PC-3 (cell line): ENCODE measurements at regions not wholly inside any gene's neighbourhood (a gene's known extent, or its start where the extent isn't known, plus 50 kb on each side); places are given as distances from the start of the nearest gene placed in this dataset.

Experiments used
- ATAC-seq: fragments of 200-7000 bp; cut with Tn5 transposase; 2 replicates; pipeline ENCODE4 v1.9.1; 2020; ENCODE audit warnings: mild to moderate bottlenecking, moderate library complexity
- BruUV-seq: library from RNA; stranded (reverse); fragments of 400-500 nt; replicated peaks from 2 replicates; lab custom pipeline; 2021; lab: Mats Ljungman, UMichigan
- CTCF ChIA-PET: fragments of 300-600 bp; sonication (Branson Sonifier 250); formaldehyde crosslinking; loops from one replicate; lab custom pipeline; 2022; ENCODE audit warnings: antibody characterized with exemption; lab: Charles Lee
- POLR2A ChIA-PET: fragments of 300-600 bp; sonication (Branson Sonifier 250); formaldehyde crosslinking; loops from one replicate; lab custom pipeline; 2022; ENCODE audit warnings: antibody characterized with exemption; ENCODE audit not compliant: unreplicated experiment; lab: Charles Lee
- DNase-seq: peaks from one replicate; pipeline ENCODE4 v3.0.0-alpha.2; 2015
- H2AFZ ChIP-seq: fragments of 300-600 bp; sonication (generic); 2 replicates; pipeline ENCODE4 v1.6.0; 2016; ENCODE audit warnings: antibody characterized with exemption, low read length
- H3F3A ChIP-seq: fragments of 300-600 bp; sonication (generic); one replicate; pipeline ENCODE4 v1.6.0; 2017; ENCODE audit warnings: antibody characterized with exemption, low read length, control low read depth, mild to moderate bottlenecking; ENCODE audit not compliant: unreplicated experiment
- H3K27ac ChIP-seq: fragments of 300-600 bp; sonication (generic); 2 replicates; pipeline ENCODE4 v1.5.1; 2016; ENCODE audit warnings: mild to moderate bottlenecking, low read length
- H3K27me3 ChIP-seq: fragments of 300-600 bp; sonication (generic); 2 replicates; pipeline ENCODE4 v1.6.1; 2016; ENCODE audit warnings: low read length, mixed read lengths
- H3K36me3 ChIP-seq: fragments of 300-600 bp; sonication (generic); 2 replicates; pipeline ENCODE4 v1.6.1; 2016; ENCODE audit warnings: low read depth, mixed run types, low read length, mixed read lengths
- H3K4me1 ChIP-seq: fragments of 300-600 bp; sonication (generic); 2 replicates; pipeline ENCODE4 v1.5.1; 2016; ENCODE audit warnings: low read length; ENCODE audit not compliant: insufficient read depth
- H3K4me2 ChIP-seq: fragments of 300-600 bp; sonication (generic); 2 replicates; pipeline ENCODE4 v1.6.0; 2016; ENCODE audit warnings: low read length
- H3K4me3 ChIP-seq: fragments of 300-600 bp; sonication (generic); 2 replicates; pipeline ENCODE4 v1.5.1; 2016; ENCODE audit warnings: mild to moderate bottlenecking, low read length, mixed read lengths
- H3K79me2 ChIP-seq: fragments of 300-600 bp; sonication (generic); 2 replicates; pipeline ENCODE4 v1.6.1; 2017; ENCODE audit warnings: low read length, mixed read lengths
- H3K9ac ChIP-seq: fragments of 300-600 bp; sonication (generic); 2 replicates; pipeline ENCODE4 v1.6.0; 2016; ENCODE audit warnings: mild to moderate bottlenecking, low read length
- H3K9me2 ChIP-seq: fragments of 300-600 bp; sonication (generic); replicated peaks from 2 replicates; pipeline ENCODE4 v1.6.1; 2016; ENCODE audit warnings: mixed run types, low read length, mixed read lengths
- H3K9me3 ChIP-seq: fragments of 300-600 bp; sonication (generic); 2 replicates; pipeline ENCODE4 v1.6.1; 2016; ENCODE audit warnings: low read length, mixed read lengths
- H4K20me1 ChIP-seq: fragments of 300-600 bp; sonication (generic); 2 replicates; pipeline ENCODE4 v1.6.1; 2016; ENCODE audit warnings: low read length, mixed read lengths
- EZH2 ChIP-seq: fragments of 300-600 bp; sonication (generic); IDR thresholded peaks from one replicate; pipeline ENCODE4 v1.6.1; 2017; ENCODE audit warnings: antibody characterized with exemption, mild to moderate bottlenecking, low read length; ENCODE audit not compliant: unreplicated experiment
- EZH2phosphoT487 ChIP-seq: fragments of 300-600 bp; sonication (generic); IDR thresholded peaks from 2 replicates; pipeline ENCODE4 v1.6.1; 2018; ENCODE audit warnings: mild to moderate bottlenecking, antibody characterized with exemption, low read length, borderline replicate concordance
- intact Hi-C: fragments of 100-400 bp; cut with micrococcal nuclease; formaldehyde crosslinking; loops from 2 replicates; pipeline ENCODE4 v1.9.0; 2023
- TF ChIP-seq, protein P1 (sequence below): fragments of 300-600 bp; sonication (generic); conservative IDR thresholded peaks from 2 replicates; pipeline ENCODE4 v1.5.1; 2017; ENCODE audit warnings: antibody characterized with exemption, low read depth, mild to moderate bottlenecking, low read length

DNA sequence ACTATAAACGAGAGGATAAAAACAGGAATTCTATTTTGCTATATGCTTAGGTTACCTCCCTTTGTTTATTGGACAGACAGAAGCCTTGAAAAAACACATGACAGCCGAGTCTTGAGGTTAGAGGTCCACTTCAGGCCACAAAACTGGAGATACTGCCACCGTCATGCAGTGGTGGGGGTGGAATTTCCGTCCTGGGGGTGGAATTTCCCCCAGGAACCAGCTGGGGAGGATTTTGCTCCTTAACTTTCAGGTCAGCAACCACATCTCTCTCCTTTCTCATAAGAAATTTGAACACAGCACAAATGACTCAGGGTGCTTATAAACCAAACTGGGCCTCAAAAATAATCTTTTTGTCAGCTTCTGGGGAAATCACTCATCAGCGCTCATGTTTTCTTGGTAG, 545.8 kb upstream of the ADAMTS9 start:
- Histone ChIP-seq H3K9me3 (no peaks in the 10 kb centered on the region), H3K4me1 (no peaks in the 10 kb centered on the region), H3K4me3 (no peak overlapping the region), H3K79me2 (no peaks in the 10 kb centered on the region), H3K27me3 (no peaks in the 10 kb centered on the region), H2AFZ (no peak overlapping the region), H3F3A (no peaks in the 10 kb centered on the region), H4K20me1 (no peaks in the 10 kb centered on the region), H3K9ac (no peak overlapping the region), H3K9me2 (no peaks in the 10 kb centered on the region), H3K36me3 (no peaks in the 10 kb centered on the region), H3K27ac (no peak overlapping the region), H3K4me2 (no peak overlapping the region)
- BruUV-seq: no TSS peak
- intact Hi-C loops: no loop called here
- no peak for TF ChIP-seq EZH2
- TF ChIP-seq, protein P1, sequence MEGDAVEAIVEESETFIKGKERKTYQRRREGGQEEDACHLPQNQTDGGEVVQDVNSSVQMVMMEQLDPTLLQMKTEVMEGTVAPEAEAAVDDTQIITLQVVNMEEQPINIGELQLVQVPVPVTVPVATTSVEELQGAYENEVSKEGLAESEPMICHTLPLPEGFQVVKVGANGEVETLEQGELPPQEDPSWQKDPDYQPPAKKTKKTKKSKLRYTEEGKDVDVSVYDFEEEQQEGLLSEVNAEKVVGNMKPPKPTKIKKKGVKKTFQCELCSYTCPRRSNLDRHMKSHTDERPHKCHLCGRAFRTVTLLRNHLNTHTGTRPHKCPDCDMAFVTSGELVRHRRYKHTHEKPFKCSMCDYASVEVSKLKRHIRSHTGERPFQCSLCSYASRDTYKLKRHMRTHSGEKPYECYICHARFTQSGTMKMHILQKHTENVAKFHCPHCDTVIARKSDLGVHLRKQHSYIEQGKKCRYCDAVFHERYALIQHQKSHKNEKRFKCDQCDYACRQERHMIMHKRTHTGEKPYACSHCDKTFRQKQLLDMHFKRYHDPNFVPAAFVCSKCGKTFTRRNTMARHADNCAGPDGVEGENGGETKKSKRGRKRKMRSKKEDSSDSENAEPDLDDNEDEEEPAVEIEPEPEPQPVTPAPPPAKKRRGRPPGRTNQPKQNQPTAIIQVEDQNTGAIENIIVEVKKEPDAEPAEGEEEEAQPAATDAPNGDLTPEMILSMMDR: no peak
- TF ChIP-seq EZH2phosphoT487: no peak
- ChIA-PET CTCF (no interaction called here), POLR2A (no interaction called here)
- no peak for DNase-seq
- no peak for ATAC-seq

DNA sequence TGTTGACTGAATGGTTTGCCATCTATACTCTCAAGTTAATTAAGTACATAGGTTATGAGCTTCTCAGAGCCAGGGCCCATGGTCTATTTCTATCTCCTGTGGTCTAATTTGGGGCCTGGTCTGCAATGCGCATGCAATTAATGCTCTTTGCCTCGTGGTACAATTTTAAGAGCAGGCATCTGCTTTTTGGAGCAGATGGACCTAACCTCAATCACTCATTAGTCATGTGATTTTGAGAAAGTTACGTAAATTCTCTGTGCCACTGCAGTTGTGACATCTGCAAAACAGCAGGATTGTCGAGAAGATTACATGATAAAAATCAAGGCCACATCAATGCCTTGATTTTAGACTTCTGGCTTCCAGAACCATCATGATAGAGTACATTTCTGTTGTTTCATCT, 543.7 kb upstream of the ADAMTS9 start:
- Histone ChIP-seq H2AFZ (no peak overlapping the region), H3K4me3 (no peak overlapping the region), H3K4me2 (no peak overlapping the region), H3K36me3 (no peaks in the 10 kb centered on the region), H3K27me3 (no peaks in the 10 kb centered on the region), H3K9me3 (no peaks in the 10 kb centered on the region), H3K79me2 (no peaks in the 10 kb centered on the region), H3F3A (no peaks in the 10 kb centered on the region), H3K9me2 (no peaks in the 10 kb centered on the region), H3K27ac (no peak overlapping the region), H4K20me1 (no peaks in the 10 kb centered on the region), H3K4me1 (no peaks in the 10 kb centered on the region), H3K9ac (no peak overlapping the region)
- DNase-seq (no peak), ATAC-seq (no peak)
- TF ChIP-seq, protein P1: no peak
- no peak for TF ChIP-seq EZH2phosphoT487
- no peak for TF ChIP-seq EZH2
- ChIA-PET POLR2A (no interaction called here), CTCF (no interaction called here)
- intact Hi-C loops: no loop called here
- no TSS peak for BruUV-seq

DNA sequence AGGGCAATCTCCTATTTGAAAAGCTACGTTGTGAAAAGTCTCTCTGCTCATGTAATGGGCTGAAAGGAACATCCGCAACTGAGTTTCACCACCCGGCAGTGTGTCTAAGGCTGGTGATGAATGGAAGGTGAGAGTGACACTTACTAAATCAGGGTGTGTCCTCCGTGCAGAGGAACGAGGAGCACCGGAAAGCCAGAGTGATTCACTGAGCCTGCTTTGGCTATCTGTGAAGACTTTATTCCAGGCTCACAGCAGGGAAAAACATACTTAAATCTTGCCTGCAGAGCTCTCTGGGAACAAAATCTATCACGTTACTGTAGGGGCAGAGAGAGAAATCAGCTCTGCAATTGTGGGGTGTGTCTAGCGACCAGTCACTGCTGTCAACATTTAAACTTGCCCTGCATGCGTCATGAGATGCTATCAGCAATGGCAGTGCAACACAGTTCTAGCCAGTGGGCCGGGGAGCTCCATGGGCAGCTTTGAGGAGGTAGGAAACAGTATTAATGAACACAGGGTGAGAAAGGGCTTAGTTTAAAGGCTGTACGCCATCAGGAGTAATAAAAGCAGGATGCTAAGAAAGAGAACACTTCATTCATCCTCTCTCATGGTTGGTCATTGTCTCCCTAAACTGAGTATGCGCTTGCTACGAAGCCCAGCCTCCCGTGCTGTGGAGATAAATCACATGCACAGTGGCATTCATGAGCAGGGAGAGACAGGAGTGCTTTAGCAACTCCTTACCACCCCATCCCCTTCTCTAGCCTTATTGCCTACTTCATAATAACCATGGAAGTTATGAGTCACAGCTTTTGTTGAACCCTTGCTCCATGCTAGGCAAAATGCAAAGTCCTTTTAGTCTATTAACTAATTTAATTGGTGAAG, 542.7 kb upstream of the ADAMTS9 start:
- intact Hi-C loops: no loop called here
- H3K9me2 ChIP-seq: no peaks in the 10 kb centered on the region
- H3F3A ChIP-seq: no peaks in the 10 kb centered on the region
- no peak for ATAC-seq
- H3K79me2 ChIP-seq: no peaks in the 10 kb centered on the region
- POLR2A ChIA-PET: no interaction called here
- H3K9ac ChIP-seq: no peak overlapping the region
- no peak for TF ChIP-seq EZH2phosphoT487
- TF ChIP-seq EZH2: no peak
- TF ChIP-seq, protein P1: no peak
- no peak overlapping the region for H3K27ac ChIP-seq
- no peaks in the 10 kb centered on the region for H3K9me3 ChIP-seq
- no peaks in the 10 kb centered on the region for H3K4me1 ChIP-seq
- H3K4me2 ChIP-seq: no peak overlapping the region
- DNase-seq: no peak
- CTCF ChIA-PET: no interaction called here
- no peak overlapping the region for H3K4me3 ChIP-seq
- no TSS peak for BruUV-seq
- H3K36me3 ChIP-seq: no peaks in the 10 kb centered on the region
- H2AFZ ChIP-seq: no peak overlapping the region
- H4K20me1 ChIP-seq: no peaks in the 10 kb centered on the region
- no peaks in the 10 kb centered on the region for H3K27me3 ChIP-seq
